ENCODE measurements at regions not wholly inside any gene's neighbourhood (a gene's known extent, or its start where the extent isn't known, plus 50 kb on each side); places are given as distances from the start of the nearest gene placed in this dataset.

DNA sequence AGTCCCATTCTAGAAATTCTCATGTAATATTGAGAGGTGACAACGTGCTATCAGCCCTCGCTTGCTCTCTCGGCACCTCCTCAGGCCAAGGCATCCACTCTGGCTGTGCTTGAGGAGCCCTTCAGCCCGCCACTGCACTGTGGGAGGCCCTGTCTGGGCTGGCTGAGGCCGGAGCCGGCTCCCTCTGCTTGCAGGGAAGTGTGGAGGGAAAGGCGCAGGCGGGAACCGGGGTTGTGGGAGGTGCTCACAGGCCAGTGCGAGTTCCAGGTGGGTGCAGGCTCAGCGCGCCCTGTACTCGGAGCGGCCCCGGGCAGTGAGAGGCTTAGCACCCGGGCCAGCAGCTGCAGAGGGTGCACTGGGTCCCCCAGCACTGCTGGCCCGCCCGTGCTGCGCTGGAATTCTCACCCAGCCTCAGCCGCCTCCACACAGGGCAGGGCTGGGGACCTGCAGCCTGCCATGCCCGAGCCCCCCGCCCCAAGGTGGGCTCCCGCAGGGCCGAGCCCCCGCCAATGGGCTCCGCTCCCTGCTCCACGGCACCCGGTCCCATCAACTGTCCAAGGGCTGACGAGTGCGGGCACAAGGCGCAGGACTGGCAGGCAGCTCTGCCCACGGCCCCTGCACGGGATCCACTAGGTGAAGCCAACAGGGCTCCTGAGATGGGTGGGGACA is 1680.6 kb upstream of the LRRTM1 start:
- TF ChIP-seq, protein P1, sequence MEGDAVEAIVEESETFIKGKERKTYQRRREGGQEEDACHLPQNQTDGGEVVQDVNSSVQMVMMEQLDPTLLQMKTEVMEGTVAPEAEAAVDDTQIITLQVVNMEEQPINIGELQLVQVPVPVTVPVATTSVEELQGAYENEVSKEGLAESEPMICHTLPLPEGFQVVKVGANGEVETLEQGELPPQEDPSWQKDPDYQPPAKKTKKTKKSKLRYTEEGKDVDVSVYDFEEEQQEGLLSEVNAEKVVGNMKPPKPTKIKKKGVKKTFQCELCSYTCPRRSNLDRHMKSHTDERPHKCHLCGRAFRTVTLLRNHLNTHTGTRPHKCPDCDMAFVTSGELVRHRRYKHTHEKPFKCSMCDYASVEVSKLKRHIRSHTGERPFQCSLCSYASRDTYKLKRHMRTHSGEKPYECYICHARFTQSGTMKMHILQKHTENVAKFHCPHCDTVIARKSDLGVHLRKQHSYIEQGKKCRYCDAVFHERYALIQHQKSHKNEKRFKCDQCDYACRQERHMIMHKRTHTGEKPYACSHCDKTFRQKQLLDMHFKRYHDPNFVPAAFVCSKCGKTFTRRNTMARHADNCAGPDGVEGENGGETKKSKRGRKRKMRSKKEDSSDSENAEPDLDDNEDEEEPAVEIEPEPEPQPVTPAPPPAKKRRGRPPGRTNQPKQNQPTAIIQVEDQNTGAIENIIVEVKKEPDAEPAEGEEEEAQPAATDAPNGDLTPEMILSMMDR (optimal IDR thresholded peaks at IDR 0.05 in 1 of 3, IDR thresholded peaks at IDR 0.05 in 1 of 3, conservative IDR thresholded peaks at IDR 0.05 in 1 of 3; ENCODE audit: extremely low read depth in 1 of 3, insufficient read depth in 2 of 3, low read length in 3 of 3), result no peak
- TF ChIP-seq EZH2 (IDR thresholded peaks at IDR 0.05; ENCODE audit: low read length), result no peak
